ENCODE measurements at regions not wholly inside any gene's neighbourhood (a gene's known extent, or its start where the extent isn't known, plus 50 kb on each side); places are given as distances from the start of the nearest gene placed in this dataset.
A peak's percentile ranks its signal among the peaks of the same experiment; 100 is the strongest.
"Not testable (repeated sequence)": the region's sequence is repeated elsewhere in the genome, so short reads cannot be mapped to it uniquely, and the experiment has no call there.

DNA sequence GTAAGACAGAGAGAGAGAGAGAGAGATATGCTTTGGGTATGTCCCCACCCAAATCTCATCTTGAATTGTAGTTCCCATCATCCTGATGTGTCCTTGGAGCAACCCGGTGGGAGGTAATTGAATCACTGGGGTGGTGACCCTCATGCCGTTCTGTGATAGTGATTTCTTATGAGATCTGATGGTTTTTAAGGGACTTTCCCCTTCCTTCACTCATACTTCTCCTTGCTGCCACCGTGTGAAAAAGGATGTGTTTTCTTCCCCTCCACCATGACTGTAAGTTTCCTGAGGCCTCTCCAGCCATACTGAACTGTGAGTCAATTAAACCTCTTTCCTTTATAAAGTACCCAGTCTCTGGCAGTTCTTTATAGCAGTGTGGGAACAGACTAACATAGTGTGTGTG, 60.3 kb downstream of the EOMES start:
- no peak for DNase-seq

- peak; percentile 41 for DNase-seq
Measured at GRCh38 chr3:27659279-27660021, 62.7 kb downstream of the EOMES start.

DNA sequence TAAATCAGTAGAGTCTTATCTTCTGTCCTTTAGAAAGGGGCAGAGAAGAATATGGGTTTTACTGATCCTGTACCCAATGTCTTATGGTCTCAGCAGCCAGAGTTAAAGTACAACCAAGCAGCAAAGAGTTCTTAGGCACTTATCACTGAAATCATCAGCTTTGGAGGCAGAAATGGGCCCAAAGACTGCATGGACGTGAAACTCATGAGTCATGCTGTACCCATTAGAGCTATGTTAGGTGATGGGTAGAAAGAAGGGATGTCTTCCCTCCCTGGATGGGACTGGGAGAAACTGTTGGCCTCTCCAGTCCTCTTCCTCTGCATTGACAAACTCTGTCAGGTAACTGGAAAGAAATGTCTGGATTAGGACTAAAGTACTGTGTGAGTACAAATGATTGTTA, 63.4 kb downstream of the EOMES start:
- no peak for DNase-seq

DNA sequence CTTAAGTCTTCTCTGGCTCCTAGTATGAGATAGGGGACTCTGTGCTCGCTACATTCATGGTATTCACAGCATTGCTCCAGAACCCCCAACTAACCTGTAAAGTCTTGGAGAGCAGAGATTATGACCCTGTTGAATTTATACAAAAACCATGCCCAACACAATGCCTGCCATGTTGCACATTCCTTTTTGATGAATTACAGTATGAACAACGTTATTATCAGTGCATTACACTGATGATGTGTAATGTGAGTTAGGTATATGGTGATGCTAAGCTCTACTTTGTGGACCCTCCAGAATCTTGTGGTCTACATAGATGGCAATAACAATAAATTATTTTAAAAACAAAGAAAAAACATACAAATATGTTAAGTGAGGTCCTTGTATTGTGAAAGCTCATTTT, 64.3 kb downstream of the EOMES start:
- DNase-seq, result no peak

DNA sequence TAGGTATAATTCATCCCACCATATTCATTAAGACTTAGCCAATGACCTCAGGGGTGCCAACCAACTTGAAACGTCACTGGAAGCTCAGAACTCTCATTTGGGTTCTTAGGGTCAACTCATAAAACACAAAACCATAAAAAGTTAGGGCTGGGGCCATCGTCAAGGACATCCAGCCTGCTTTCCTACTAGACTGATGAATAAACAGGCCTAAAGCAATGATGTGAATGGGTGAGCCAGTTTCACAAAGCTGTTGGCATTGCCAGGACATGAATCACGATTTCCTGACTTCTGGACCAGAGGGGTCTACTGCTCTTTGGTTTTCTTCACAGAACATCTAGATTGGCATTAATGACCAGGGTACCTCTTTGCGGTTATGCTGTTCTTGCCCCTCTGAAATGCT, 64.7 kb downstream of the EOMES start:
- no peak for DNase-seq

DNA sequence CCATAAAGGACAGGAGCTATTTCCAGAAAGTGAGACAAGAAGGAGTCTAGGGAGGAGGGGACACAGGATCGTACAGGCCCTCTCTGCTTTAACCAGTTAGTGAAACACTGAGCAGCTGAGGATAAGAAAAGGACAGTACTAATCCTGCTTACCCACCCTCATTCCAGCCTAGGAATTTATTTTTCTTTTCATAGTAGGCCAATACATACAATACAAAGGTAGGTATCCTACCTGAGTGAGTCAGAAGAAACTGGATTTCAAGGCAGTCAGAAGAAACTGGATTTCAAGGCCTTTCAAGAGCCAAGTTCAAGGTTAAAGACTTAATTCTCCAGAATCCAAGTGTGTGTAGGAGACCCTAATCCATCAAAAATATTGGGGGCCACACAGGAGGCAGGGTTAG, 65.3 kb downstream of the EOMES start:
- no peak for DNase-seq

- DNase-seq, result no peak
Measured at GRCh38 chr3:27655547-27655946, 66.6 kb downstream of the EOMES start.

GRCh38 chr3:27653803-27654558, 68.1 kb downstream of the EOMES start:
- no peak for DNase-seq

GRCh38 chr3:27649277-27649676, 72.8 kb downstream of the EOMES start:
- DNase-seq, result no peak

DNA sequence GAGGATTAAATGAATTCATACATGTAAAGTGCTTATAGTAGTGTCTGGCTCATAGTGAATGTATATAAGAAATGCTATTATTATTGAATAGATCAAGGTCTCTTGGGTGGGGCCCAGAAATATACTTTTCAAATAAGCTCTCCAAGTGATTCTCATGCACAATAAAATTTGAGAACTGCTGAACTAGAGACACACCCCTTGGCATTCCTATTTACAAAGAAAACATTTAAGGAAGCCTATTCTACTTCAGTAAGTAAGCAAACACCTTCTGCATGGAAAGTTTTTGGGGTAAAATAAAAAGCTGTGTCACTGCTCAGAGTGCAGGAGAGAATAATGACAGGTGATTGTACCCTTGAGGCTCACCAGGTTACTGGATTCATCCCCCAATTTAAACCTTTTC, 75.2 kb downstream of the EOMES start:
- DNase-seq, result no peak

- DNase-seq, result peak; percentile 54
Measured at GRCh38 chr3:27644941-27645340, 77.2 kb downstream of the EOMES start.

- peak; percentile 81 for DNase-seq
Measured at GRCh38 chr3:27643355-27643754, 78.8 kb downstream of the EOMES start.

DNA sequence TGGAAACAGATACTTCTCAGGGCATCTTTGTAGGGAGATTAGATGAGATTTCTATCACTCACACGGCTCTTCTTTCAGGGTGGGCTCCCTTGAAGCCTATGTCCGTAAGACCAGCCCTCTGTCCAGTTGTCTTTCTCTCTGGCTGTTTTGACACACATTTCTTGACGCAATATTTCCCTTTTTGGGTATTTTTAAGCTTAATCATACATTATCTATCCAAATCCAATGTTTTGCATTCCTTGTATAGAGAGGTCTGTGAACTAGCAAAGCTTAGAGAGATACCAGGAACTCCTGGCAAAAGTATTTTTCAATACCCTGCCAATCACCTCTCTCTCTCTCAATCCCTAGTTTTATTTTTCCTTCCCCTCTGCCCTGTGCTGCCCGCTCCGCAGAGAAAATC, 79.3 kb downstream of the EOMES start:
- peak; percentile 29 for DNase-seq

GRCh38 chr3:27641888-27642601, 80.1 kb downstream of the EOMES start:
- DNase-seq, result no peak

DNA sequence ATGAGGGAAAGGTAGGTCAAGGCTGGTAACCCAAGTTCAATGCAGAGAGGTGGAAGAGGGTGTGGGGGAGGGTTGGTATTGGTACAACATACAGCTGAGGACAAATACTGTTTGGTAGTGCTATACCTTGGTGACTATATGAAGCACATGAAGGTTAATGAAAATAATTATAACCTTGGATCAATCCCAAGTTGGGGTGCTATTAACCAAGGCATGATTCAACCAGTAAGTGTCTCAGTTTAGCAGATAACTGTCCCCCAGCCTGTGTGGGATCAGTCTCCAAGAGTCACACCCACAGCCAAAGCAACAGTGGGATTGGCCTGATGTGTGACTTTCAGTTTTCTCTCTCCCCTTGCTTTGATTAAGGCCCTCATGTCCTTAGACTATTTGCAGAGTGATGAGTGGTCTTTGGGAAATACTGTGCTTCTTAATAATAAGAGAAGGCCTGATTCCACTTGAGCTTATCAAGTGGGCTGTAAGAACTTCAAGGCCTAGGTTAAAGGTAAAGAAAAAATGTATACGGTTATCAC, 80.8 kb downstream of the EOMES start:
- DNase-seq, result no peak

GRCh38 chr3:27639271-27639670, 82.9 kb downstream of the EOMES start:
- DNase-seq, result no peak

DNA sequence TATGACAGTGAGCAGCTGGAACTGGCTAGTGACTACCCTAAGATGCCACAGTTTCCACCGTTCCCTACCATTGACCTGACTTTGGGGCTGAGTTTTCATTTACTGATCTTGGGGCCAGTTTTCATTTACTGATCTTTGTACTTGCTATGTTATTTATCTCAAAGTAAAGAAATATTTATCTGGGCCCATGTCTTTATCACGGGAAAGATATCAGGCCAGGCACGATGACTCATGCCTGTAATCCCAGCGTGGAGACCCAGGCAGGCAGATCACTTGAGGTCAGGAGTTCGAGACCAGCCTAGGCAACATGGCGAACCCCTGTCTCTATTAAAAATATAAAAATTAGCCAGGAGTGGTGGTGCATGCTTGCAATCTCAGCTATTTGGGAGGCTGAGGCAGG, 83.5 kb downstream of the EOMES start:
- DNase-seq, result no peak

DNA sequence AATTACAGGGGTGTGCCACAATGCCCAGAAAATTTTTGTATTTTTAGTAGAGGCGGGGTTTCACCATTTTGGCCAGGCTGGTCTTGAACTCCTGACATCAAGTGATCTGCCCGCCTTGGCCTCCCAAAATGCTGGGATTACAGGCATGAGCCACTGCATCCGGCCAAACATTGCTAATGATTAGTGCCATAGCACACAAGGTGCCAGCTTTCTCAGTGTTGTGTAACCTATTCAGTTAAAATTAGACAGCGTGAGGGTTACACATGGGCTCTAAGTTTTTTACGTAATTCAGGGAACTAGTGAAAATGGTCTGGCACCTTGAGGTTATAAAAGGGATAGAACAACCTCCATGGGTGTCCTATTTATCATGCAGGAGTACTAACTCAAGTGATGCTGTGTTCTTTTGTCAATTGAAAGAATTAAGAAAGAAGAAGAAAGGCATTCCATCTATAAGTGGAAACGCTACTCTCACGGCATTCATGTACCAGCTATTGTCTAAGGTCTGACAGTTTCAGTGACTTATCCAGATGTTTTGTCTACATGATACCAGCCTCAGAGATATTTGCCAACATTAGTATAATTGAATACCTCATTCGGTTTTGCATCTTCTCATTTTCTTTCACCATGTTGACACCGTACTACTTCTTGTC, 84.7 kb downstream of the EOMES start:
- DNase-seq, result no peak

DNA sequence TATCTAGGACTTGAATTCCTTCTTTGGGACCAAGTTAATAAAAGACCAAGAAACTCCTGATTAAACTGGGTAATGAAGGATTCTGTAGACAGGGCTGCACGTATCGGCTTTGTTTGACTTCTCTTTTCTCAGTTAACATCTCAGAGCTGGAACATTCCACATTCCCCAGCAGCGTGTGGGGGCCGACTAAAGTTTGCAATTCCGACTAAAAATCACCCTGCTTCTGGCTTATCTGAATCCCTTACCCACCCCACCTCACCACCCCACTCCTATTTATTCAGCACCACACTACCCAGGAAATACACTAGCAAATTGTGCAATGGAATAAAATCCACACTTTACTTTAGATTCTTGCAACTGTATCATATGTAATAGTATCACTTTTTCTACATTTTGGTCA, 87.1 kb downstream of the EOMES start:
- DNase-seq, result not testable (repeated sequence)

GRCh38 chr3:27633224-27633545, 88.9 kb downstream of the EOMES start:
- peak; percentile 60 for DNase-seq

DNA sequence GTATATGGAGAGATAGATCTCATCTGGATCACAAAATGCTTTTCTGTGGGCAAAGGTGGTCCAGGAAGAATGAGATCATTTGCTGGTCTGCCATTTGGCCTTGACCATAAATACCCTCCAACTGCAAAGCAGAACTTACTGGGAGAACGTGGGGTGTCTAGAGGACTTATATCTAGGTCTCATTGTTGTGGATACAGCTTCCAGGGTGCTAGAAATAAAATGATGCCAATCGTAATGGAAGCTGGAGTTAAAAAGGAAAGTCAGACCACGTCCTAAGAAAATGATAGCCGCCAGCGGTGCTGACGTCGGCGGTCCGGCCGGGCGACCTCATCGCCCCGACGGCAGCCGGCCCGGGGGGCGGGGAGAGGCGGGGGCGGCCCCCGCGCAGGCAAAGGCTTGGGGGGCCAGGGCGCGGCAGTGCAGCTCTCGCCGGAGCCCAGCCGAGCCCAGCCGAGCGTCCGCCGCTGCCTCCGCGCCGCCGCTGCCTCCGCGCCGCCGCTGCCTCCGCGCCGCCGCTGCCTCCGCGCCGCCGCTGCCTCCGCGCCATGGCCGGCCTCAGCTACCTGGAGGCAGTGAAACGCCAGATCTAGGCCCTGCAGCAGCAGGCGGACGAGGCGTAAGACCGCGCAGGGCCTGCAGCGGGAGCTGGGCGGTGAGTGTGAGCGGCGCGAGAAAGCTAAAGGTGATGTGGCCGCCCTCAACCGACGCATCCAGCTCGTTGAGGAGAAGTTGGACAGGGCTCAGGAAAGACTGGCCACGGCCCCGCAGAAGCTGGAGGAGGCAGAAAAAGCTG, 89.5 kb downstream of the EOMES start:
- DNase-seq, result peak; percentile 51

DNA sequence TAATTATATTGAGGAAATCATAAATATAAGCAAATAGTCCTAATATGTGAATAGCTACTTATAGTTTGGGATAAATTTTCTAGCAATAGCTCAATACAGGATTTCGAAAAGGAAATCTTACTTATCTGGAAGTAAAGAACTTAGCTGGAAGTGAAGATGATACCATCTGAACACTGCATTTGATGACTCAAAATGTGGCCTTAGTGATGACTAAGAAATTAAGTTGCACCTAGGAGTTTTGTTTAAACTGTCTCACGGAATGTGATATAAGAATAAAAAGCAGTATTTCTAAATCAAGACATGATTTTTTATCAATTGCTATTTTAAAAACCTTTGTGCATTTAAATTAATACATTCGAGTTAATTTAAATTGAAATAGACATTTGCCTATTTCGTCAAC, 91.2 kb downstream of the EOMES start:
- DNase-seq, result peak; percentile 41

Measured in fibroblast of upper back skin (primary cell).